ENCODE measurements at regions not wholly inside any gene's neighbourhood (a gene's known extent, or its start where the extent isn't known, plus 50 kb on each side); places are given as distances from the start of the nearest gene placed in this dataset.

DNA sequence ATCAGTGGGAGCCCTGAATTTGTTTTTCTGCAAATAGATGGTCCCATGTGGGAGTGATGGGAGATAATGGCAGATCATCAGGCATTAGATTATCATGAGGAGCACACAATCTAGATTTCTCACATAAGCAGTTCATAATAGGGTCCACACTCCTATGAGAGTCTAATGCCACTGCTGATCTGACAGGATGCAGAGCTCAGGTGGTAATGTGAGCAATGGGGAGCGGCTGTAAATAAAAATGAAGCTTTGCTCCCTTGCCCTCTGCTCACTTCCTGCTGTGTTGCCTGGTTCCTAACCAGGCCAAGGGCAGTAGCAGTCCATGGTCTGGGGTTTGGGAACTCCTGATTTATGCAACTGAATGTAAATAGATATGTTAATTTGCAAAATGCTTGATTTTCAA, 538.6 kb downstream of the TRAM1L1 start:
- TF ChIP-seq, protein P1, sequence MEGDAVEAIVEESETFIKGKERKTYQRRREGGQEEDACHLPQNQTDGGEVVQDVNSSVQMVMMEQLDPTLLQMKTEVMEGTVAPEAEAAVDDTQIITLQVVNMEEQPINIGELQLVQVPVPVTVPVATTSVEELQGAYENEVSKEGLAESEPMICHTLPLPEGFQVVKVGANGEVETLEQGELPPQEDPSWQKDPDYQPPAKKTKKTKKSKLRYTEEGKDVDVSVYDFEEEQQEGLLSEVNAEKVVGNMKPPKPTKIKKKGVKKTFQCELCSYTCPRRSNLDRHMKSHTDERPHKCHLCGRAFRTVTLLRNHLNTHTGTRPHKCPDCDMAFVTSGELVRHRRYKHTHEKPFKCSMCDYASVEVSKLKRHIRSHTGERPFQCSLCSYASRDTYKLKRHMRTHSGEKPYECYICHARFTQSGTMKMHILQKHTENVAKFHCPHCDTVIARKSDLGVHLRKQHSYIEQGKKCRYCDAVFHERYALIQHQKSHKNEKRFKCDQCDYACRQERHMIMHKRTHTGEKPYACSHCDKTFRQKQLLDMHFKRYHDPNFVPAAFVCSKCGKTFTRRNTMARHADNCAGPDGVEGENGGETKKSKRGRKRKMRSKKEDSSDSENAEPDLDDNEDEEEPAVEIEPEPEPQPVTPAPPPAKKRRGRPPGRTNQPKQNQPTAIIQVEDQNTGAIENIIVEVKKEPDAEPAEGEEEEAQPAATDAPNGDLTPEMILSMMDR (IDR thresholded peaks at IDR 0.05): no peak
- TF ChIP-seq, protein P2, sequence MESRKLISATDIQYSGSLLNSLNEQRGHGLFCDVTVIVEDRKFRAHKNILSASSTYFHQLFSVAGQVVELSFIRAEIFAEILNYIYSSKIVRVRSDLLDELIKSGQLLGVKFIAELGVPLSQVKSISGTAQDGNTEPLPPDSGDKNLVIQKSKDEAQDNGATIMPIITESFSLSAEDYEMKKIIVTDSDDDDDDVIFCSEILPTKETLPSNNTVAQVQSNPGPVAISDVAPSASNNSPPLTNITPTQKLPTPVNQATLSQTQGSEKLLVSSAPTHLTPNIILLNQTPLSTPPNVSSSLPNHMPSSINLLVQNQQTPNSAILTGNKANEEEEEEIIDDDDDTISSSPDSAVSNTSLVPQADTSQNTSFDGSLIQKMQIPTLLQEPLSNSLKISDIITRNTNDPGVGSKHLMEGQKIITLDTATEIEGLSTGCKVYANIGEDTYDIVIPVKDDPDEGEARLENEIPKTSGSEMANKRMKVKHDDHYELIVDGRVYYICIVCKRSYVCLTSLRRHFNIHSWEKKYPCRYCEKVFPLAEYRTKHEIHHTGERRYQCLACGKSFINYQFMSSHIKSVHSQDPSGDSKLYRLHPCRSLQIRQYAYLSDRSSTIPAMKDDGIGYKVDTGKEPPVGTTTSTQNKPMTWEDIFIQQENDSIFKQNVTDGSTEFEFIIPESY (IDR thresholded peaks at IDR 0.05; ENCODE audit: borderline replicate concordance, low read depth): no peak
- TF ChIP-seq JUND (IDR thresholded peaks at IDR 0.05) (no peak), POLR2AphosphoS5 (IDR thresholded peaks at IDR 0.05; ENCODE audit: low read depth, low read length) (no peak), SIN3A (IDR thresholded peaks at IDR 0.05; ENCODE audit: borderline replicate concordance, low read depth, low read length) (no peak), RFX5 (IDR thresholded peaks at IDR 0.05; ENCODE audit: low read length) (no peak), IRF3 (IDR thresholded peaks at IDR 0.05; ENCODE audit: low read depth, low read length) (no peak)
